ENCODE measurements at regions not wholly inside any gene's neighbourhood (a gene's known extent, or its start where the extent isn't known, plus 50 kb on each side); places are given as distances from the start of the nearest gene placed in this dataset.

DNA sequence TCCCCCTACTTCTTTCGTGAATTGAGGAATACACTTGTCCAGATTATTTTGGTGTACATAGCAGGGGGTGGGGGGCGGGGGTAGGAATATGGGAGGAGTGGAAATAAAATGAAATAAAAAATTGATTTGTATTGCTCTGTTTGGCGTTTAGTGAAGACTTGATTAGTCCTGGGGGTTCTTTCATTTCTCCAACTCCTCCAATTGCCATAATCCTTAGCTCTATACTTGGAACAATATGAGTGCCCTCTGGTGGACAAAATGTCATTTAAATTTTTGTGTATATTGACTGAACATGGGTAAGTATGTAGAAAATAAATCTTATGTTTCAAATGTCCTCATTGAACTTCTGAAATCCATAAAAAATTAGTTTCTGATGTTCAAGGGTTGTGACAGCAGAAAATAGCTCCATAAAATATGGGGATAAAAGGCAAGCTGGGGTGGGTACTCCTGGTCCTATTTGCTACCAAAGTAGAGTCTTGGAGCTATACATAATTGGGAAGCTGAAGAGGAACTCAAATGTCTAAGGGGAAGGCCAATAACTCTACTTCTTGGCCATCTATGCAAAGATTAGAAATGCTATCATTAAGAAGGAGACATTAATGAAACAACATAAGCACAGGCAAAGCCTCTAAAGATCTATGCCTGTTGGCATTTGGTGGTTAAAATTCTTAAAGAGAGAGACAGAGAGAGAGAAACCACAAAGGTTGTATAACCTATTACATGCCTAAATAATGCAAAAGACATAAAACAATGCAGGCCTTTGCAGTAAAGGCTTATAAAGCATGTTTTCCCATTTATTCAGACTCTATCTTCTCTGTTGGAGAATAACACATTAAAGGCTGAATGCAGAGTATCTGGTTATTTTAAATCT, 421.6 kb downstream of the METTL15 start:
- intact Hi-C loops (cut with micrococcal nuclease; ENCODE audit: unreplicated experiment) = loop anchor here (1.0 to 10.0 kb wide), 4 partner anchors 305 to 830 kb away; no protein-coding TSS in a partner anchor

DNA sequence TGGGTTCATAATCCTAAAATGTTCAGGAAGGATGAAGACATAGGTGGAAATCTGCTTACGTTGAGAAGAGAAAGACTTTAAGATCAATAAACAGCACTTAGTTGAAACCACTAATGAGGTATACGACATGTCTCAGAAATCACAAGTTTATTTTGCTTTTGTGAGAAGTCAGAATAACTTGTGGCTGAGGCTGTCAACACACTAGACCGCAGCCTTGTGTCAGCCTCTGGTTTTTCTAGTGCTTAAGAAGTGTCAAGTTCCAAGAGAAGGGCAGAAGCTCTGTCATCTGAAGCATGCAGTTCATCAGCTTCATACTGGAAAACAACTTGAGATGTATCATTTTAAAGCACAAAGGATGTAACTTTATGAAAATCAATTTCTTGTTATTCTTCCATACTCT, 420.9 kb downstream of the METTL15 start:
- Mint-ChIP-seq H3K4me1 (ENCODE audit: low read depth, unreplicated experiment) (no peaks in the 10 kb centered on the region), H3K4me3 (ENCODE audit: low read depth, unreplicated experiment) (no peak overlapping the region), H3K27me3 (ENCODE audit: unreplicated experiment) (no peaks in the 10 kb centered on the region), H3K9me3 (ENCODE audit: low read depth, unreplicated experiment) (peaks cover 8% of the 10 kb centered on the region), H3K27ac (ENCODE audit: unreplicated experiment) (no peak overlapping the region), H3K36me3 (ENCODE audit: insufficient read depth, unreplicated experiment) (no peaks in the 10 kb centered on the region)
- no TSS peak for BruUV-seq (replicated peaks)
- no peak for DNase-seq
- TF ChIP-seq, protein P1, sequence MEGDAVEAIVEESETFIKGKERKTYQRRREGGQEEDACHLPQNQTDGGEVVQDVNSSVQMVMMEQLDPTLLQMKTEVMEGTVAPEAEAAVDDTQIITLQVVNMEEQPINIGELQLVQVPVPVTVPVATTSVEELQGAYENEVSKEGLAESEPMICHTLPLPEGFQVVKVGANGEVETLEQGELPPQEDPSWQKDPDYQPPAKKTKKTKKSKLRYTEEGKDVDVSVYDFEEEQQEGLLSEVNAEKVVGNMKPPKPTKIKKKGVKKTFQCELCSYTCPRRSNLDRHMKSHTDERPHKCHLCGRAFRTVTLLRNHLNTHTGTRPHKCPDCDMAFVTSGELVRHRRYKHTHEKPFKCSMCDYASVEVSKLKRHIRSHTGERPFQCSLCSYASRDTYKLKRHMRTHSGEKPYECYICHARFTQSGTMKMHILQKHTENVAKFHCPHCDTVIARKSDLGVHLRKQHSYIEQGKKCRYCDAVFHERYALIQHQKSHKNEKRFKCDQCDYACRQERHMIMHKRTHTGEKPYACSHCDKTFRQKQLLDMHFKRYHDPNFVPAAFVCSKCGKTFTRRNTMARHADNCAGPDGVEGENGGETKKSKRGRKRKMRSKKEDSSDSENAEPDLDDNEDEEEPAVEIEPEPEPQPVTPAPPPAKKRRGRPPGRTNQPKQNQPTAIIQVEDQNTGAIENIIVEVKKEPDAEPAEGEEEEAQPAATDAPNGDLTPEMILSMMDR (IDR thresholded peaks at IDR 0.05; ENCODE audit: unreplicated experiment) = no peak
- intact Hi-C loops (cut with micrococcal nuclease; ENCODE audit: unreplicated experiment) = loop anchor here (1.0 to 2.0 kb wide), 2 partner anchors 418 to 830 kb away; no protein-coding TSS in a partner anchor
- CTCF ChIA-PET = interaction anchor here (0.6 to 1.6 kb wide), 6 partner anchors 91 to 830 kb away, joined by 3 to 18 read pairs (median 3); partner anchors contain the start of genes BDNF, KIF18A and METTL15

More for the DNA sequence above, 421.6 kb downstream of the METTL15 start:
- H3K4me1 Mint-ChIP-seq (ENCODE audit: low read depth, unreplicated experiment) = no peaks in the 10 kb centered on the region
- CTCF ChIA-PET = interaction anchor here (0.6 to 1.6 kb wide), 8 partner anchors 18 to 830 kb away, joined by 3 to 18 read pairs (median 4); partner anchors contain the start of genes BDNF, KIF18A and METTL15
- H3K27me3 Mint-ChIP-seq (ENCODE audit: unreplicated experiment) = no peaks in the 10 kb centered on the region
- BruUV-seq (replicated peaks) = no TSS peak
- H3K4me3 Mint-ChIP-seq (ENCODE audit: low read depth, unreplicated experiment) = no peak overlapping the region
- DNase-seq = peak; percentile 22
- no peak overlapping the region for H3K27ac Mint-ChIP-seq (ENCODE audit: unreplicated experiment)
- H3K36me3 Mint-ChIP-seq (ENCODE audit: insufficient read depth, unreplicated experiment) = no peaks in the 10 kb centered on the region
- TF ChIP-seq, protein P1 (IDR thresholded peaks at IDR 0.05; ENCODE audit: unreplicated experiment) = peak; percentile 10
- peaks cover 2% of the 10 kb centered on the region for H3K9me3 Mint-ChIP-seq (ENCODE audit: low read depth, unreplicated experiment)

DNA sequence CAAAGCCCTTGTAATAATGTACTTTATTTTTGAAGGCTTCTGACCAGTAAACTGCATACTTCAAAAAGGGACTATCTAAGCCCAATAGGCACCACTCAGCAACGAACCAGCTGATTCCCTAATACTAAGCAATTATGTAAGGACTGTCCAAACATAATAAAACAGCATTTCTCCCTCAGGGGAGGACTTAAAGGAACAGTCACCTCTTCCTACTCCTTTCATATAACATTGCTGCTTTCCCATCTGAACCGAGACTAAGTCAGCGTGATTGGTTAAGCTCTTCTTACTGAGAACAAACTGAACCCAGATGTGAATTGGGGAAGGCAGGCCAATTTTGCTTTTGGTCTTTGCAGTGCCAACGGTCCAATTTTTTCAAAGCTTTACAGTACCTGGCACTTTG, 420.0 kb downstream of the METTL15 start:
- H3K27ac Mint-ChIP-seq (ENCODE audit: unreplicated experiment) = no peak overlapping the region
- intact Hi-C loops (cut with micrococcal nuclease; ENCODE audit: unreplicated experiment) = loop anchor here (2.0 kb wide), 1 partner anchor 417 kb away; no protein-coding TSS in a partner anchor
- CTCF ChIA-PET = no interaction called here
- TF ChIP-seq, protein P1 (IDR thresholded peaks at IDR 0.05; ENCODE audit: unreplicated experiment) = no peak
- no peaks in the 10 kb centered on the region for H3K27me3 Mint-ChIP-seq (ENCODE audit: unreplicated experiment)
- no peak overlapping the region for H3K4me3 Mint-ChIP-seq (ENCODE audit: low read depth, unreplicated experiment)
- DNase-seq = no peak
- peaks cover 8% of the 10 kb centered on the region for H3K9me3 Mint-ChIP-seq (ENCODE audit: low read depth, unreplicated experiment)
- no peaks in the 10 kb centered on the region for H3K4me1 Mint-ChIP-seq (ENCODE audit: low read depth, unreplicated experiment)
- BruUV-seq (replicated peaks) = no TSS peak
- no peaks in the 10 kb centered on the region for H3K36me3 Mint-ChIP-seq (ENCODE audit: insufficient read depth, unreplicated experiment)

DNA sequence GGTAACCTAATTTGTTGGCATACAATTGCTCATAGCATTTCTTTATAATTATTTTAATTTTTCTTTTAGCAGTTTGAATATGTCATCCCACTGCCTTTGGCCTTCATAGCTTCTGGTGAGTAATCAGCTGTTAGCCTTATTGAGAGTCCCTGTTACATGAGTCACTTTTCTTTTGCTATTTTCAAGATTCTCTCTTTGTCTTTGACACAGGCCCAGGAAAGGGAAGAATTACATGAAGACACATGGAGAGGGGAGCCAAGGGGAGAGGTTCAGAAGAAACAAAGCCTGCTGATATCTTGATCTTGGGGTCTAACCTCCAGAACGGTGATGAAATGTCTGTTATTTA, 418.2 kb downstream of the METTL15 start:
- intact Hi-C loops (cut with micrococcal nuclease; ENCODE audit: unreplicated experiment) = no loop called here
- TF ChIP-seq, protein P1 (IDR thresholded peaks at IDR 0.05; ENCODE audit: unreplicated experiment) = no peak
- CTCF ChIA-PET = no interaction called here
- Mint-ChIP-seq H3K27me3 (ENCODE audit: unreplicated experiment) (no peaks in the 10 kb centered on the region), H3K4me1 (ENCODE audit: low read depth, unreplicated experiment) (no peaks in the 10 kb centered on the region), H3K27ac (ENCODE audit: unreplicated experiment) (no peak overlapping the region), H3K4me3 (ENCODE audit: low read depth, unreplicated experiment) (no peak overlapping the region), H3K36me3 (ENCODE audit: insufficient read depth, unreplicated experiment) (no peaks in the 10 kb centered on the region), H3K9me3 (ENCODE audit: low read depth, unreplicated experiment) (peaks cover 8% of the 10 kb centered on the region)
- no TSS peak for BruUV-seq (replicated peaks)
- no peak for DNase-seq

All from Calu3 (cell line).